ENCODE measurements at regions not wholly inside any gene's neighbourhood (a gene's known extent, or its start where the extent isn't known, plus 50 kb on each side); places are given as distances from the start of the nearest gene placed in this dataset.

DNA sequence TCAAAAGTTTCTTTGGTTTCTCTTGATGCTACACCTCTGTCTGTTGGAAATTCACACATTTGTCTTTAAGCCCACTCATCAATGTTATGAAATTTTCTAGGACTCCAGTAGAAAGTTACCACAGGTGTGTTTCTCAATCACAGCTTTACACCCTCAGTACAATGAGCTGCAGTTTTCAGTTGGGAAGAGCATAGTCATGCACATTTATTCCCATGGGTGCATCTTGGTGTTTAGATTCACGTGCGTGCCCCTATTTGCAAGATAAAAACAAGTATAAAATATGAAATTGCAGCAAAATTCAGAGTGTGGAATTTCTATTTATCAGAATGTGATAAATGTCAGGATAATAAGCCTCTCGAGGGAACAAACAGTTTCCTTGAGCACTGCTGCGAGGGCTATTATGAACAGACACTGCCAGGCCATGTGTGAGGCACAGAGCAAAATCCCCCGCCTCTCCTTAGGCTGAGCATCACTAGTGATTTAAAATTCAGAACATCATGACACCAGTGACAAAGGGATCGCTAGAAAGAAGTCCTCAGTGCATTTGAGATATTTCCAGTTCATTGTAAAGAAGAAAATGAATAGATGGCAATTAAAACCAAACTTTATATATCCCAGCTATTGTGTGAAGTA lies 512.2 kb upstream of the TCF4 start:
- Mint-ChIP-seq H3K9me3 (ENCODE audit: insufficient read depth) (no peaks in the 10 kb centered on the region), H3K4me1 (ENCODE audit: low read depth) (no peaks in the 10 kb centered on the region), H3K4me3 (no peak overlapping the region), H3K36me3 (ENCODE audit: low read depth) (no peaks in the 10 kb centered on the region), H3K27ac (no peak overlapping the region), H3K27me3 (ENCODE audit: low read depth) (no peaks in the 10 kb centered on the region)
- ATAC-seq (no peak), DNase-seq (no peak)
- CTCF ChIA-PET = no interaction called here
- POLR2A ChIA-PET = no interaction called here

DNA sequence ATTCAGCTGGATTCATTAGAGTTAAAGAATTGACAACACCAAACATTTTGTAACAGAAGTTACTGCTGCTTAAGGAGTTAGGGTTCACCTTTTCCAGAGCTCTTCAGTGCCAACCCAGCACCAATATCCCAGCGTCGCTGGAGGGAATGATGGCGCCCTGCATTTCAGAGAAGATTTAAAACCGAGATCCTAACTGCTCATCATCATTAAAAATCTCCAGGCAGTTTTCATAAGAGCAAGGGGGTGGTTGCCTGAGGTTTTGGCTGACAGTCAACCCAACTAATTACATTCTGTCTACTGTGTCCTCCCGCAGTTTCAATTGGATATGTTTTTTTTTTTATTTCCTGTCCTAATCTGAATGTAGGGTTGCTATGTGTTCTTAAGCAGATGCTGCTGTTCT lies 509.6 kb upstream of the TCF4 start:
- ATAC-seq (no peak), DNase-seq (no peak)
- no peak overlapping the region for H3K4me3 Mint-ChIP-seq
- ChIA-PET POLR2A (no interaction called here), CTCF (no interaction called here)
- H3K36me3 Mint-ChIP-seq (ENCODE audit: low read depth) = no peaks in the 10 kb centered on the region
- no peaks in the 10 kb centered on the region for H3K27me3 Mint-ChIP-seq (ENCODE audit: low read depth)
- H3K9me3 Mint-ChIP-seq (ENCODE audit: insufficient read depth) = no peaks in the 10 kb centered on the region
- H3K27ac Mint-ChIP-seq = no peak overlapping the region
- H3K4me1 Mint-ChIP-seq (ENCODE audit: low read depth) = no peaks in the 10 kb centered on the region

DNA sequence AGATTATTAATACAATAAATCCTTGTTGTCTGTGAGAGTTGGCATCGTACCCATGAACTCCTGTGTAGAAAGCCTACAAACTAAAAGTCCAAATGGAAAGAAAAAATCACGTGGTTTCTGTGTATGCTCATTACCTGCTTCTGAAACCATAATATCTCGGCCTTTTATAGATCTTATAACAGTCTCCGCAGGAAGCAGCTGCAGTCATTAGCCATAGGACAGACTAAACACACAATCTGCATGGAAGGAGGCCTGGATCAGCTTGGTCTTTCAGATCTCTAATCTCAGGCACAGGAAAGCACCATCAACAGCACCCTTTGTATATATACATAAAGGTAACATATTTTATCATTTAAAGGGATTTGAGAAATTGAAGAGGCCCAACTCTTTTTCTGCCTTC lies 508.9 kb upstream of the TCF4 start:
- CTCF ChIA-PET = no interaction called here
- Mint-ChIP-seq H3K4me1 (ENCODE audit: low read depth) (no peaks in the 10 kb centered on the region), H3K27me3 (ENCODE audit: low read depth) (no peaks in the 10 kb centered on the region)

DNA sequence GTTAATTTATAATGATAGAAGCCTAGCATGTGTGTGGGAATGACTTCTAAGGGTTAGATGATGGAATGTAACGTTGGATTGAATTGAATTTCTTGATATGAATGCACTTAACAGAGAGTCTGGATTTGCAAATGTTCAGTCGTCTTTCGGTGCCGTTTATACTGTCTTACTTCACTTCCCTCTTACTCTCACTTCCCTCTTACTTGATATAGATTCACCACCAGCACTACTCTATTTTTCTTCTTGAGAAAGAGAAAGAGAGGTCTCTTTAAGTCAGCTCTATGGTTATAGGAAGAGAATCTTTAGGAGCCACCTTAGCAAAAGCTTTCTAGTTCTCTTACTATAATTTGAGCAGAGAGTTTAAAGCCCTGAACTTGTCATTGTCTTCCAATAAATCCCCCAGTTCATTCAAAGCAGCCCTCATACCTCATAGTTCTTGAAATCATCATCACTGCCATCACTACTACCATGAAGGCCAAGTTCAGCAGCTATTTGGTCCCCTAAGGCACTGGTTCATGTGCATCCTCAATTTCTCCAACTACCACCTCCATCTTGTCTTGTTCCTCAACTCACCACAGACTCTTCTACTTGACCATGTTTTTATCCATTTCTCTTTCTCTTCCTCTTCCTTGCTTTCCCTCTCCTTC lies 501.7 kb upstream of the TCF4 start:
- H3K27me3 Mint-ChIP-seq (ENCODE audit: low read depth) = no peaks in the 10 kb centered on the region
- no peak for DNase-seq
- CTCF ChIA-PET = no interaction called here
- POLR2A ChIA-PET = no interaction called here
- ATAC-seq = no peak
- no peaks in the 10 kb centered on the region for H3K4me1 Mint-ChIP-seq (ENCODE audit: low read depth)
- no peaks in the 10 kb centered on the region for H3K9me3 Mint-ChIP-seq (ENCODE audit: insufficient read depth)
- no peak overlapping the region for H3K27ac Mint-ChIP-seq
- H3K36me3 Mint-ChIP-seq (ENCODE audit: low read depth) = no peaks in the 10 kb centered on the region
- no peak overlapping the region for H3K4me3 Mint-ChIP-seq

More for the DNA sequence above, 508.9 kb upstream of the TCF4 start:
- H3K4me3 Mint-ChIP-seq = no peak overlapping the region
- ATAC-seq (no peak), DNase-seq (no peak)
- no peak overlapping the region for H3K27ac Mint-ChIP-seq
- POLR2A ChIA-PET = no interaction called here
- no peaks in the 10 kb centered on the region for H3K9me3 Mint-ChIP-seq (ENCODE audit: insufficient read depth)
- no peaks in the 10 kb centered on the region for H3K36me3 Mint-ChIP-seq (ENCODE audit: low read depth)

DNA sequence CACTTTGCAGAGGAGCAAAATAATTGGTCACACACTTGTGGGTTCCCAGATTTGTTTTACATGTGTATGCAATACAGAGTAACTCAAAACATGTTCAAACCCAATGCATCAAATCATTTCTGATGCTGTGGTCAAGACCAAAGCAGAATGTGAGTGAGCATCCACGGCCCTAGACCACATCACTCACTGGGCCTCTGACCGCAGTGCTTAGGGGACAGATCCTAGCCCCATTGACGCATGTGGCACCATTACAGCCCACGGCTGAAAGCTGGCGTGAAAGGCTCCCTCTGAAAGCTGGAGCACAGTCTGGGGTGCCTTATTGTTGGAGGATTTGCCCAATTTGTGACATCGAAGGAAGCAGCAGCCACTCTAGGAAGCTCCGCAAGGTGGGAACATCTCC lies 498.8 kb upstream of the TCF4 start:
- Mint-ChIP-seq H3K36me3 (ENCODE audit: low read depth) (no peaks in the 10 kb centered on the region), H3K27ac (no peak overlapping the region), H3K4me1 (ENCODE audit: low read depth) (no peaks in the 10 kb centered on the region), H3K4me3 (no peak overlapping the region), H3K27me3 (ENCODE audit: low read depth) (no peaks in the 10 kb centered on the region), H3K9me3 (ENCODE audit: insufficient read depth) (no peaks in the 10 kb centered on the region)
- DNase-seq (no peak), ATAC-seq (no peak)
- ChIA-PET CTCF (no interaction called here), POLR2A (no interaction called here)

DNA sequence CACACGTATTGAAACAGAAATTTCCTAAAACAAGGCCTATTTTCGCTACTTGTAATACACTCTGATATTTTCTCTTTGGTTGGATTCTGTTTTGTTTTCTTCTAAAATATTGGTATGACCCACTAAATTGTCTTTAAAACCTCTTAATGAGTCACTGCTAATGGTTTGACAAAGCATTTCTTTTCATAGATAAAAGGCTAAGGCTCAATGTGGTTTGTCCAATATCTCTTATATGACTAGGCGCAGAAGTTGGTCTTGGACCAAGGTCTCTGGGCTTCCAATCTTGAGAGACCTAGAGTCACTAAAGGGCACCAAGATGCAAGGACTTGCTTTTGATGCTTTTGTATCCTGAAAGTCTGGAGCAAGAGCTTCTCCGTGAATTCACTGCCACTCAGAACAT lies 498.2 kb upstream of the TCF4 start:
- POLR2A ChIA-PET = no interaction called here
- H3K4me1 Mint-ChIP-seq (ENCODE audit: low read depth) = no peaks in the 10 kb centered on the region
- no peak for DNase-seq
- H3K27me3 Mint-ChIP-seq (ENCODE audit: low read depth) = no peaks in the 10 kb centered on the region
- H3K4me3 Mint-ChIP-seq = no peak overlapping the region
- no peak for ATAC-seq
- CTCF ChIA-PET = no interaction called here
- no peak overlapping the region for H3K27ac Mint-ChIP-seq
- no peaks in the 10 kb centered on the region for H3K36me3 Mint-ChIP-seq (ENCODE audit: low read depth)
- no peaks in the 10 kb centered on the region for H3K9me3 Mint-ChIP-seq (ENCODE audit: insufficient read depth)

DNA sequence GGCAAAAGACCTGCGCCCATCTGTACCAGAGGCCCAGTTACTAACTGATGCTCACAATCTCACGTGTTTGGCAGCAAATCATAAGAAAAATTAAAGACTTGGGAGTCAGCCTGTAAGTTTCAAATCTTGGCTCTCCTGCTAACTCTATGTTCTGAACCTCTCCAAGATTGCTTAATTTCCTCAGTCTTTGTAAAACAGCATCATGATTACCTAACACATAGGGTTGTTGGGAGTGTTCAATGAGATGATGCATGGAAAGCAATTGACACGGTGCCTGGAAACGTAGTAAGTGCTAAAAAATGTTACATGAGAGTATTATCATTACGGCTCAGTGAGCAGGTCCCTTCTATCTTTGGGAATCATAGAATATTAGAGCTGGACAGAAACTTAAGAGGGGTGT lies 497.6 kb upstream of the TCF4 start:
- CTCF ChIA-PET = no interaction called here
- POLR2A ChIA-PET = no interaction called here
- H3K27me3 Mint-ChIP-seq (ENCODE audit: low read depth) = no peaks in the 10 kb centered on the region
- ATAC-seq (no peak), DNase-seq (no peak)
- no peaks in the 10 kb centered on the region for H3K36me3 Mint-ChIP-seq (ENCODE audit: low read depth)
- no peaks in the 10 kb centered on the region for H3K4me1 Mint-ChIP-seq (ENCODE audit: low read depth)
- H3K27ac Mint-ChIP-seq = no peak overlapping the region
- H3K9me3 Mint-ChIP-seq (ENCODE audit: insufficient read depth) = no peaks in the 10 kb centered on the region
- H3K4me3 Mint-ChIP-seq = no peak overlapping the region

DNA sequence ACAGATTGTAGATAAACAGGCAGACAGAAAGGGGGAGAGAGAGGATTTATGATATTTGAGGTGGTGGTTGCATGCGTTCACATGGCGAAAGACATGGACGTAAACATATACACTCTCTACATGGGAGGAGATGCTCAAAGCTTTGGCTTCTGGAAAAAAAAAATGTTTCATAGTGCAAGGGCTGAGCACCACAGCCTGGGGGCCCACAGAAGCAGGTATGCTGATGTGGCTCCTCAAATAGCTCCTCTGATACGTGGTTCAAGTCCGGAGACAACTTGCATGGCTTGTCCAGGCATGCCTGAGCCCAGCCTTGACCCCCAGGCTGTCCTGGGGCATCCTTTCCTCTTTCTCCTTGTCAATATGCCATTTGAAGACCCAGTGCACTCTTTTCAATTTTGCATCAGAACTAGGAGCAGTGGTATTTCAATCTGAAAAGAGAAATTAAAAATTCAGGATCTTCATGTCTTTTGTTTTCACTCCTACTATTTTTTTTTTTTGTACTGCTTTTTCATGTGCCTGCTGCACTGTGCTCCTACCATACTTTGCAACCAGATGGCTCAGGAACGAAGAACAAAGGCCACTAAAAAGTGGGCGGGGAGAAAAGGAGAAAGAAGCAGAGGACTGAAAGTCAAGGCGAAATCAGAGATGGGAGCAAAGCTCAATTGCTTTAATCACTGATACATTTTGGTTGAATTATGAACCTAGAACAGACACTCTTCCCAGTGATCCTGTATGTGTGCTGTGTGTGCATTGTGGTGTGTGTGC lies 495.7 kb upstream of the TCF4 start:
- no peaks in the 10 kb centered on the region for H3K9me3 Mint-ChIP-seq (ENCODE audit: insufficient read depth)
- H3K27ac Mint-ChIP-seq = no peak overlapping the region
- no peak overlapping the region for H3K4me3 Mint-ChIP-seq

DNA sequence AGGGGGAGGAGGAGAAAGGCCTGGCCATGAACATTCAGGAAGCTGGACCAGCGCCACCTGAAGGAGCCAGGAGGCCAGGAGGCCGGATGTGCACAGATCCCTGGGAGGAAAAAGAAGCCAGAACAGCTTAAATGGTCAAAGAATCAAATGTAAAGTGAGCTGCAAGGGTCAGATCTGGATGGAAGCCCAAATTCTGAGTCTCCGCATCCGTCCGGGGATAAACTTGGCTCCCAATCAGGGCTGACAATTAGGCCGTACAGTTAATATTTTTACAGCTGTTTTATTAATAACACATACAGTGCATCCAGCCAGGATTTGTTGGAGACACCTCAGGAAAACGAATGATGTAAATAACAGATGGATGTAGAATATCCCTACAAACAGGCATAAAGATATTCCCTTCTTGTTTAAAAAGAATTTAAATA lies 495.1 kb upstream of the TCF4 start:
- ATAC-seq = no peak
- Mint-ChIP-seq H3K27ac (no peak overlapping the region), H3K27me3 (ENCODE audit: low read depth) (no peaks in the 10 kb centered on the region), H3K4me3 (no peak overlapping the region), H3K4me1 (ENCODE audit: low read depth) (no peaks in the 10 kb centered on the region), H3K9me3 (ENCODE audit: insufficient read depth) (no peaks in the 10 kb centered on the region), H3K36me3 (ENCODE audit: low read depth) (no peaks in the 10 kb centered on the region)
- CTCF ChIA-PET = no interaction called here
- POLR2A ChIA-PET = no interaction called here
- DNase-seq = no peak

More for the DNA sequence above, 495.7 kb upstream of the TCF4 start:
- no peaks in the 10 kb centered on the region for H3K27me3 Mint-ChIP-seq (ENCODE audit: low read depth)
- ChIA-PET POLR2A (no interaction called here), CTCF (interaction anchor here (0.6 kb wide), 1 partner anchor 34 kb away, joined by 4 read pairs; no protein-coding TSS in a partner anchor)
- H3K36me3 Mint-ChIP-seq (ENCODE audit: low read depth) = no peaks in the 10 kb centered on the region
- ATAC-seq (no peak), DNase-seq (no peak)
- no peaks in the 10 kb centered on the region for H3K4me1 Mint-ChIP-seq (ENCODE audit: low read depth)

DNA sequence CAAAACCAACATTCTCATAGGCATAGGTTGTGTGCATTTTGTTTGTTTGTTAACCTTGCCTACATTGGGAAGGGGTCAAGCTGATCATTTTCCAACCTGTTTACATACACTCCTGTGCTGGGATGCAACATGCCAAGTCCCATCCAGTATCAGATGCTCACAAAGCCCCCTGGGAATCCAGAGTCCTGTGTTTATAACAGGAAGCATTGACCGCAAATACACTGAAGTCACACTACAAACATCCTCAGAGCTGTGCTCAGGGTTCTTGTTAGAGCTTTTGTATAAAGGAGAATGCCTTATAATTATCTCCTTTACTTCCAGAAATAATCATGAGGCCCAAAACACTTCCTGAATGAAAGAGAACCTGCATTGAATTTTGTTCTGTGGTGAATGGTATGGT lies 488.7 kb upstream of the TCF4 start:
- no peak overlapping the region for H3K4me3 Mint-ChIP-seq
- H3K4me1 Mint-ChIP-seq (ENCODE audit: low read depth) = no peaks in the 10 kb centered on the region
- H3K36me3 Mint-ChIP-seq (ENCODE audit: low read depth) = no peaks in the 10 kb centered on the region
- H3K27me3 Mint-ChIP-seq (ENCODE audit: low read depth) = no peaks in the 10 kb centered on the region
- ATAC-seq (no peak), DNase-seq (no peak)
- no peaks in the 10 kb centered on the region for H3K9me3 Mint-ChIP-seq (ENCODE audit: insufficient read depth)
- ChIA-PET POLR2A (no interaction called here), CTCF (no interaction called here)
- no peak overlapping the region for H3K27ac Mint-ChIP-seq

DNA sequence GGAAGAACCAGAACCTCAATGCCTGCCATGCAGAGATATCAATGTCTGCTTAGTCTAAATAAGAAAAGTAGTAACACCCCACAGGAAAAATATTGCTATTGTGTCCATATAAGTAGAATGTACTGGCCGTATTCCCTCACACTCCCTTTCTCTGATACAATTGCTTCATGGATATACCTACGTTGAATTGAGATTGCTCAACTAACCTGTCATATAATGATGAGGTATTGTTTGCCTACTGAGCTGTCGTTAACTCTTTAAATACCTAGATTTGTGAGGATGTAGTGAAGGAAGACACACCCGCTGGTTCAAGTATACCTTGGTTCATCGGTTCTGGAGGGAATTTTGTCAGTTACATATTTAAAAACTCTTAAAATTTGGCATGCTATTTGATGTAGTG lies 480.7 kb upstream of the TCF4 start:
- POLR2A ChIA-PET = no interaction called here
- CTCF ChIA-PET = no interaction called here

DNA sequence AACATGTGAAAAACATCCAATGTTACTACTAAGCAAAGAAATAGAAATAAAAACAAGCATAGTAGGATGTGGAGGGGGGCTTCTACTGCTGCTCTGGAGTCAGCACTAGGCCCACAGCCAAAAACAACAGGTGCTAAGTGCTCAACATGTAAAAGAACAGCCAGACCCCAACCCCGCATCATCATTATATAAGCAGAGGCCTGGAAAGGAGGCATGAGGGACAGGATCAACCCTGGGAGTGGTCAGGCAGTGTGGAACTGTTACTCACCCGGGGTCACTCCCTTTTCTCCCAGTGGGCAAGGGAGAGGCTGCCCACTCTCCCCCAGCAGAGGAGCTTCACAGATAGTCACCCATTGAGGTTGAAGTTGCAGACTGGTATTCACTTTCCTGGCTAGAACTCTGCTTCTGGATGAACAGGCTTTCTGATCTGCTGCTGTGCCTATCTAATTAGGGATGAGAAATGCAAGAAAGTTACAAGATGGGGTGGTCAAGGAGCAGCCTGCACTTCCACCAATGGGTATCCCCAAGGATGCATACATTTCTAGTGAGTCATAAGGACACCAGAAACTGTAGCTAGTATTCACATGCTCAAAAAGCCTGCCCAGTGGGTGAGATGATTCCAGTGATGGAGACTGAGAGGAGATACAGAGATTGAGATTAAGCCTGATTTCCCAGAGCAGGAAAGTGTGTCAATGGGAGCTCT lies 480.1 kb upstream of the TCF4 start:
- H3K4me3 Mint-ChIP-seq = no peak overlapping the region
- CTCF ChIA-PET = no interaction called here
- ATAC-seq (no peak), DNase-seq (no peak)
- no peaks in the 10 kb centered on the region for H3K36me3 Mint-ChIP-seq (ENCODE audit: low read depth)
- POLR2A ChIA-PET = no interaction called here
- H3K9me3 Mint-ChIP-seq (ENCODE audit: insufficient read depth) = peaks cover 3% of the 10 kb centered on the region
- H3K27ac Mint-ChIP-seq = no peak overlapping the region
- H3K27me3 Mint-ChIP-seq (ENCODE audit: low read depth) = no peaks in the 10 kb centered on the region
- no peaks in the 10 kb centered on the region for H3K4me1 Mint-ChIP-seq (ENCODE audit: low read depth)

More for the DNA sequence above, 480.7 kb upstream of the TCF4 start:
- DNase-seq (no peak), ATAC-seq (no peak)
- no peaks in the 10 kb centered on the region for H3K27me3 Mint-ChIP-seq (ENCODE audit: low read depth)
- H3K4me3 Mint-ChIP-seq = no peak overlapping the region
- no peaks in the 10 kb centered on the region for H3K36me3 Mint-ChIP-seq (ENCODE audit: low read depth)
- peaks cover 3% of the 10 kb centered on the region for H3K9me3 Mint-ChIP-seq (ENCODE audit: insufficient read depth)
- no peak overlapping the region for H3K27ac Mint-ChIP-seq
- no peaks in the 10 kb centered on the region for H3K4me1 Mint-ChIP-seq (ENCODE audit: low read depth)

All from activated CD8-positive, alpha-beta T cell treated with anti-CD3 and anti-CD28 coated beads, Interleukin-2, amount 10 ng/mL, durations not matched to agents 7 days and 5 days (primary cell).